H1 (cell line): ENCODE measurements at regions not wholly inside any gene's neighbourhood (a gene's known extent, or its start where the extent isn't known, plus 50 kb on each side); places are given as distances from the start of the nearest gene placed in this dataset.

Experiments used
- CTCF ChIA-PET: fragments of 300-600 bp; sonication (Branson Sonifier 250); formaldehyde crosslinking; loops from one replicate; lab custom pipeline; 2021; ENCODE audit not compliant: partially characterized antibody; lab: Charles Lee
- POLR2A ChIA-PET: fragments of 300-600 bp; sonication (Branson Sonifier 250); formaldehyde crosslinking; loops from one replicate; lab custom pipeline; 2021; ENCODE audit warnings: inconsistent platforms; ENCODE audit not compliant: partially characterized antibody; lab: Charles Lee
- DNase-seq, 2 experiments: peaks; one replicate each; pipeline versions ENCODE4 v3.0.0 to v3.0.0-alpha.2; 2010 to 2022; ENCODE audit warnings: low spot score in 2 of 2, low read depth in 1 of 2, mixed read lengths in 1 of 2
- FAIRE-seq: peaks from 2 replicates; lab custom pipeline; 2011; peaks lifted over from hg19 to GRCh38; lab: Jason Lieb, UNC
- H2AFZ ChIP-seq: 2 replicates; pipeline ENCODE4 v1.8.1; 2012; ENCODE audit warnings: low read length, inconsistent platforms
- H2AK5ac ChIP-seq: 2 replicates; pipeline ENCODE4 v1.6.1; 2013; ENCODE audit warnings: low read depth, low read length
- H2BK120ac ChIP-seq: replicated peaks from 2 replicates; pipeline ENCODE3; 2013; ENCODE audit warnings: low read depth, low read length, inconsistent platforms
- H2BK12ac ChIP-seq: 2 replicates; pipeline ENCODE4 v1.6.1; 2013; ENCODE audit warnings: low read depth, low read length
- H2BK15ac ChIP-seq: 2 replicates; pipeline ENCODE4 v1.6.1; 2013; ENCODE audit warnings: low read length
- H2BK20ac ChIP-seq: 2 replicates; pipeline ENCODE4 v1.6.1; 2013; ENCODE audit warnings: low read length
- H2BK5ac ChIP-seq: 2 replicates; pipeline ENCODE4 v1.6.1; 2013; ENCODE audit warnings: low read depth, low read length
- H3K14ac ChIP-seq: 2 replicates; pipeline ENCODE4 v1.6.1; 2013; ENCODE audit warnings: inconsistent platforms; ENCODE audit not compliant: insufficient read length
- H3K18ac ChIP-seq: 2 replicates; pipeline ENCODE4 v1.6.1; 2013; ENCODE audit warnings: low read length; ENCODE audit errors: extremely low read depth
- H3K23ac ChIP-seq: 2 replicates; pipeline ENCODE4 v1.6.1; 2013; ENCODE audit warnings: inconsistent platforms; ENCODE audit not compliant: insufficient read length
- H3K23me2 ChIP-seq: 2 replicates; pipeline ENCODE4 v1.6.1; 2013; ENCODE audit warnings: low read depth, low read length
- H3K27ac ChIP-seq: 2 replicates; pipeline ENCODE4 v1.6.1; 2011; ENCODE audit warnings: low read depth, low read length, inconsistent platforms
- H3K27me3 ChIP-seq, 4 experiments: replicated peaks in 1 of 4; 1 replicate in 1 of 4; 2 replicates in 3 of 4; pipeline versions ENCODE4 v1.6.1 to v1.8.1; 2011 to 2013; ENCODE audit warnings: low read length in 3 of 4, mild to moderate bottlenecking in 3 of 4, inconsistent platforms in 2 of 4, mixed read lengths in 2 of 4, moderate library complexity in 1 of 4; ENCODE audit not compliant: control insufficient read depth in 3 of 4, insufficient read depth in 3 of 4; ENCODE audit errors: extremely low read depth in 1 of 4
- H3K36me3 ChIP-seq, 4 experiments: 2 replicates each; pipeline versions ENCODE4 v1.6.1 to v1.8.1; 2011 to 2013; ENCODE audit warnings: mild to moderate bottlenecking in 4 of 4, low read length in 3 of 4, moderate library complexity in 2 of 4, control low read depth in 1 of 4, inconsistent platforms in 1 of 4; ENCODE audit not compliant: insufficient read depth in 4 of 4, control insufficient read depth in 2 of 4
- H3K4ac ChIP-seq: replicated peaks from 2 replicates; pipeline ENCODE3; 2013; ENCODE audit warnings: low read length, low read depth, mixed read lengths, inconsistent platforms; ENCODE audit not compliant: insufficient read length
- H3K4me1 ChIP-seq, 4 experiments: replicated peaks in 1 of 4; 1 replicate in 1 of 4; 2 replicates in 3 of 4; pipeline versions ENCODE4 v1.6.1 to v1.8.1; 2011 to 2013; ENCODE audit warnings: low read length in 3 of 4, inconsistent platforms in 2 of 4, mixed read lengths in 1 of 4; ENCODE audit not compliant: insufficient read depth in 4 of 4, control insufficient read depth in 3 of 4
- H3K4me2 ChIP-seq, 2 experiments: 2 replicates each; pipeline versions ENCODE4 v1.6.1 to v1.8.1; 2011 to 2013; ENCODE audit warnings: low read depth in 2 of 2, low read length in 2 of 2, control low read depth in 1 of 2, inconsistent platforms in 1 of 2, mild to moderate bottlenecking in 1 of 2; ENCODE audit not compliant: insufficient read depth in 1 of 2
- H3K4me3 ChIP-seq, 4 experiments: fragments of 200-600, 300-600 bp in 1 of 4; sonication (generic), shearing (Covaris generic), sonication (Bioruptor Twin) in 1 of 4; 2 replicates each; pipeline versions ENCODE4 v1.5.1 to v1.8.1; 2011 to 2016; ENCODE audit warnings: low read length in 4 of 4, low read depth in 3 of 4, control low read depth in 2 of 4, inconsistent platforms in 2 of 4, mild to moderate bottlenecking in 2 of 4, mixed read lengths in 1 of 4, moderate library complexity in 1 of 4; ENCODE audit not compliant: insufficient read depth in 2 of 4; ENCODE audit errors: extremely low read depth in 1 of 4
- H3K56ac ChIP-seq: replicated peaks from 2 replicates; pipeline ENCODE3; 2013; ENCODE audit warnings: low read depth, mild to moderate bottlenecking, mixed read lengths, low read length, inconsistent platforms; ENCODE audit not compliant: insufficient read length
- H3K79me1 ChIP-seq: 2 replicates; pipeline ENCODE4 v1.6.1; 2013; ENCODE audit warnings: low read depth, low read length, control low read depth
- H3K79me2 ChIP-seq, 2 experiments: 2 replicates each; pipeline versions ENCODE4 v1.6.1 to v1.8.1; 2012 to 2013; ENCODE audit warnings: low read length in 2 of 2, mild to moderate bottlenecking in 2 of 2, inconsistent platforms in 1 of 2; ENCODE audit not compliant: insufficient read depth in 2 of 2, control insufficient read depth in 1 of 2
- H3K9ac ChIP-seq, 4 experiments: replicated peaks in 1 of 4; 1 replicate in 1 of 4; 2 replicates in 3 of 4; pipeline versions ENCODE4 v1.6.1 to v1.8.1; 2011 to 2013; ENCODE audit warnings: low read depth in 3 of 4, low read length in 3 of 4, control low read depth in 2 of 4, mild to moderate bottlenecking in 2 of 4, moderate library complexity in 2 of 4, inconsistent platforms in 1 of 4; ENCODE audit errors: extremely low read depth in 1 of 4
- H3K9me3 ChIP-seq, 2 experiments: 2 replicates each; pipeline versions ENCODE4 v1.6.1 to v1.8.1; 2012 to 2013; ENCODE audit warnings: mild to moderate bottlenecking in 2 of 2, moderate library complexity in 2 of 2, control low read depth in 1 of 2, inconsistent platforms in 1 of 2, low read depth in 1 of 2, low read length in 1 of 2, mixed read lengths in 1 of 2; ENCODE audit not compliant: insufficient read depth in 2 of 2
- H4K20me1 ChIP-seq, 2 experiments: replicated peaks in 1 of 2; 2 replicates each; pipeline versions ENCODE3 to v1.8.1; 2011 to 2013; ENCODE audit warnings: inconsistent platforms in 2 of 2, low read length in 2 of 2, mild to moderate bottlenecking in 1 of 2; ENCODE audit not compliant: insufficient read depth in 2 of 2, control insufficient read depth in 1 of 2
- H4K5ac ChIP-seq: 2 replicates; pipeline ENCODE4 v1.6.1; 2013; ENCODE audit warnings: low read length, low read depth, mixed read lengths, inconsistent platforms; ENCODE audit not compliant: insufficient read length
- H4K8ac ChIP-seq: 2 replicates; pipeline ENCODE4 v1.8.0; 2013; ENCODE audit warnings: mild to moderate bottlenecking, moderate library complexity, low read length, inconsistent platforms; ENCODE audit not compliant: insufficient read depth; ENCODE audit errors: extremely low read depth
- H4K91ac ChIP-seq: replicated peaks from 2 replicates; pipeline ENCODE3; 2013; ENCODE audit warnings: low read length, mixed read lengths, inconsistent platforms; ENCODE audit not compliant: insufficient read length
- ATF2 ChIP-seq: IDR thresholded peaks from 2 replicates; pipeline ENCODE4 v1.6.1; 2012; ENCODE audit warnings: low read length, inconsistent platforms
- ATF3 ChIP-seq: IDR thresholded peaks from 2 replicates; pipeline ENCODE4 v1.6.1; 2011; ENCODE audit warnings: low read depth, mild to moderate bottlenecking, low read length; ENCODE audit not compliant: insufficient read depth
- CEBPB ChIP-seq: IDR thresholded peaks from 2 replicates; pipeline ENCODE4 v1.6.1; 2012; ENCODE audit warnings: low read depth, low read length
- GABPA ChIP-seq: IDR thresholded peaks from 2 replicates; pipeline ENCODE4 v1.6.1; 2011; ENCODE audit warnings: mild to moderate bottlenecking, low read length, moderate library complexity, borderline replicate concordance; ENCODE audit not compliant: insufficient read depth
- JUND ChIP-seq: IDR thresholded peaks from 2 replicates; pipeline ENCODE4 v1.6.1; 2011; ENCODE audit warnings: mild to moderate bottlenecking, improper control_type of control experiment, low read length
- KDM4A ChIP-seq: IDR thresholded peaks from one replicate; pipeline ENCODE4 v1.7.1; 2012; ENCODE audit warnings: low read depth, mild to moderate bottlenecking, moderate library complexity, low read length, inconsistent platforms; ENCODE audit not compliant: severe bottlenecking
- MAFK ChIP-seq: IDR thresholded peaks from 2 replicates; pipeline ENCODE4 v1.6.1; 2012; ENCODE audit warnings: low read depth, mild to moderate bottlenecking, improper control_type of control experiment, low read length
- NRF1 ChIP-seq: IDR thresholded peaks from 2 replicates; pipeline ENCODE4 v1.6.1; 2011; ENCODE audit warnings: mild to moderate bottlenecking, low read depth, low read length, improper control_type of control experiment
- POU5F1 ChIP-seq: IDR thresholded peaks from 2 replicates; pipeline ENCODE4 v1.6.1; 2011; ENCODE audit warnings: low read depth, mild to moderate bottlenecking, low read length, moderate library complexity
- RFX5 ChIP-seq: IDR thresholded peaks from 2 replicates; pipeline ENCODE4 v1.6.1; 2011; ENCODE audit warnings: low read depth, low read length, improper control_type of control experiment, borderline replicate concordance
- SIN3A ChIP-seq, 2 experiments: IDR thresholded peaks in 1 of 2; conservative IDR thresholded peaks in 1 of 2; 2 replicates each; pipeline ENCODE4 v1.6.1; 2011 to 2012; ENCODE audit warnings: low read length in 2 of 2, improper control_type of control experiment in 1 of 2, low read depth in 1 of 2, mild to moderate bottlenecking in 1 of 2
- SIRT6 ChIP-seq: IDR thresholded peaks from one replicate; pipeline ENCODE4 v1.7.1; 2012; ENCODE audit warnings: low read length, inconsistent platforms
- TBP ChIP-seq: IDR thresholded peaks from 2 replicates; pipeline ENCODE4 v1.6.1; 2011; ENCODE audit warnings: low read depth, low read length, improper control_type of control experiment
- WGBS, 2 experiments: shearing (Covaris generic) in 1 of 2; methylation state at CpG; one replicate each; pipeline versions ENCODE4 v1.1.6 to v1.1.7; 2013 to 2015; ENCODE audit warnings: low lambda C conversion rate in 2 of 2, mixed read lengths in 2 of 2, inconsistent platforms in 1 of 2, low coverage in 1 of 2, missing lambda C conversion rate in 1 of 2; ENCODE audit not compliant: insufficient replicate concordance in 2 of 2, insufficient coverage in 1 of 2, insufficient read length in 1 of 2; ENCODE audit errors: extremely low coverage in 1 of 2, missing lambda C conversion rate in 1 of 2; 5-methylcytosine and 5-hydroxymethylcytosine counted together

- H2BK120ac ChIP-seq: no peak overlapping the region
- ChIA-PET POLR2A (no interaction called here), CTCF (no interaction called here)
- H2BK15ac ChIP-seq: no peak overlapping the region
- H3K23ac ChIP-seq: no peak overlapping the region
- no peaks in the 10 kb centered on the region for H4K20me1 ChIP-seq
- H3K4me1 ChIP-seq: no peaks in the 10 kb centered on the region
- no peak overlapping the region for H3K4me2 ChIP-seq
- no peak overlapping the region for H3K56ac ChIP-seq
- no peak for DNase-seq
- H3K23me2 ChIP-seq: no peaks in the 10 kb centered on the region
- H2AK5ac ChIP-seq: no peak overlapping the region
- H3K18ac ChIP-seq: no peak overlapping the region
- no peak overlapping the region for H3K9ac ChIP-seq
- no peak overlapping the region for H2BK20ac ChIP-seq
- H3K9me3 ChIP-seq: 0 out of 4 replicates have a peak, but pooled peaks cover 0 to 3% of the 10 kb centered on the region in 2 experiments
- H4K8ac ChIP-seq: no peak overlapping the region
- no peak overlapping the region for H3K4ac ChIP-seq
- H3K36me3 ChIP-seq: no peaks in the 10 kb centered on the region
- H3K79me1 ChIP-seq: no peaks in the 10 kb centered on the region
- no peak overlapping the region for H4K91ac ChIP-seq
- no peak for FAIRE-seq
- H2BK5ac ChIP-seq: no peak overlapping the region
- 90% methylated on average over 5 of the region's 5 CpGs; no CpG with 5 or more reads in 1 of the 2 experiments for WGBS, 2 experiments
- no peak overlapping the region for H3K14ac ChIP-seq
- no peaks in the 10 kb centered on the region for H3K27me3 ChIP-seq
- no peak overlapping the region for H2BK12ac ChIP-seq
- no peak overlapping the region for H2AFZ ChIP-seq
- no peak overlapping the region for H3K27ac ChIP-seq
- no peak overlapping the region for H4K5ac ChIP-seq
- no peaks in the 10 kb centered on the region for H3K79me2 ChIP-seq
- H3K4me3 ChIP-seq: no peak overlapping the region
- TF ChIP-seq NRF1: no peak
- no peak for TF ChIP-seq CEBPB
- no peak for TF ChIP-seq ATF2
- TF ChIP-seq ATF3: no peak
- no peak for TF ChIP-seq MAFK
- TF ChIP-seq POU5F1: no peak
- TF ChIP-seq GABPA: no peak
- no peak for TF ChIP-seq TBP
- TF ChIP-seq RFX5: no peak
- no peak for TF ChIP-seq KDM4A
- TF ChIP-seq SIRT6: no peak
- no peak for TF ChIP-seq SIN3A (conservative IDR thresholded peaks at IDR 0.05 in 1 of 2, IDR thresholded peaks at IDR 0.05 in 1 of 2; ENCODE audit: low read depth in 1 of 2, low read length in 2 of 2)
- TF ChIP-seq JUND: no peak
These were observed 91.6 kb downstream of the FUNDC1 start for GRCh38 chrX:44451056-44451455.
